HCT116 (cell line): ENCODE measurements at regions not wholly inside any gene's neighbourhood (a gene's known extent, or its start where the extent isn't known, plus 50 kb on each side); places are given as distances from the start of the nearest gene placed in this dataset.

ENCODE experiments used
- ATAC-seq: fragments of 200-7000 bp; cut with Tn5 transposase; 2 replicates; pipeline ENCODE4 v1.9.1; 2020; ENCODE audit warnings: mild to moderate bottlenecking, moderate library complexity
- BruUV-seq: library from RNA; stranded (reverse); fragments of 400-500 nt; replicated peaks from 2 replicates; lab custom pipeline; 2021; lab: Mats Ljungman, UMichigan
- CTCF ChIA-PET: fragments of 300-600 bp; sonication (Branson Sonifier 250); formaldehyde crosslinking; loops from one replicate; lab custom pipeline; 2021; ENCODE audit warnings: antibody characterized with exemption; lab: Charles Lee
- POLR2A ChIA-PET: fragments of 300-600, 350-600 bp; sonication (Branson Sonifier 250); formaldehyde crosslinking; loops from one replicate; lab custom pipeline; 2021; ENCODE audit warnings: antibody characterized with exemption; lab: Charles Lee
- RAD21 ChIA-PET, 2 experiments: fragments of 300-600 bp; sonication (Branson Sonifier 250); formaldehyde crosslinking; loops; one replicate each; lab custom pipeline; 2023; ENCODE audit warnings: low total read pairs in 2 of 2; ENCODE audit not compliant: uncharacterized antibody in 2 of 2, unreplicated experiment in 2 of 2, low non-redundant PET in 1 of 2; lab: Charles Lee
- DNase-seq: peaks from one replicate; pipeline ENCODE4 v3.0.0-alpha.2; 2010; ENCODE audit warnings: low read depth, low spot score
- H2AFZ ChIP-seq: fragments of 200-600 bp; shearing (Covaris generic), sonication (generic); 2 replicates; pipeline ENCODE4 v1.6.1; 2017; ENCODE audit warnings: low read depth, mixed run types, mixed read lengths, antibody characterized with exemption, low read length; ENCODE audit not compliant: poor library complexity, severe bottlenecking
- H3K27ac ChIP-seq: 2 replicates; pipeline ENCODE4 v1.5.1; 2012; ENCODE audit warnings: low read depth, low read length
- H3K27me3 ChIP-seq: fragments of 200-600 bp; sonication (generic); 2 replicates; pipeline ENCODE4 v1.6.1; 2016; ENCODE audit warnings: mixed run types, low read length, mixed read lengths; ENCODE audit not compliant: insufficient read depth
- H3K36me3 ChIP-seq, 2 experiments: fragments of 200-500 bp in 1 of 2; fragments of 200-600 bp in 1 of 2; sonication (Bioruptor generic) in 1 of 2; sonication (generic) in 1 of 2; 2 replicates each; pipeline versions ENCODE4 v1.5.1 to v1.6.1; 2014 to 2016; ENCODE audit warnings: low read length in 2 of 2, inconsistent platforms in 1 of 2, mixed read lengths in 1 of 2, mixed run types in 1 of 2; ENCODE audit not compliant: insufficient read depth in 2 of 2, control insufficient read depth in 1 of 2
- H3K4me1 ChIP-seq, 2 experiments: fragments of 200-600 bp in 1 of 2; sonication (generic) in 1 of 2; 2 replicates each; pipeline versions ENCODE4 v1.5.1 to v1.6.1; 2012 to 2017; ENCODE audit warnings: low read length in 2 of 2, inconsistent platforms in 1 of 2, mild to moderate bottlenecking in 1 of 2, mixed read lengths in 1 of 2, mixed run types in 1 of 2, moderate library complexity in 1 of 2; ENCODE audit not compliant: insufficient read depth in 2 of 2, control insufficient read depth in 1 of 2
- H3K4me2 ChIP-seq: fragments of 200-600 bp; sonication (generic); 2 replicates; pipeline ENCODE4 v1.6.1; 2017; ENCODE audit warnings: mixed run types, low read length, mixed read lengths
- H3K4me3 ChIP-seq, 2 experiments: fragments of 200-600 bp in 1 of 2; sonication (generic) in 1 of 2; replicated peaks in 1 of 2; 2 replicates each; pipeline ENCODE4 v1.5.1; 2011 to 2016; ENCODE audit warnings: low read length in 2 of 2, control low read depth in 1 of 2, low read depth in 1 of 2, mild to moderate bottlenecking in 1 of 2, mixed read lengths in 1 of 2, mixed run types in 1 of 2
- H3K79me2 ChIP-seq: fragments of 200-600 bp; sonication (generic); 2 replicates; pipeline ENCODE4 v1.6.1; 2017; ENCODE audit warnings: mild to moderate bottlenecking, mixed run types, low read length, moderate library complexity, mixed read lengths; ENCODE audit not compliant: insufficient read depth
- H3K9ac ChIP-seq: fragments of 200-600 bp; sonication (generic); 2 replicates; pipeline ENCODE4 v1.6.1; 2016; ENCODE audit warnings: low read length, mixed read lengths
- H3K9me2 ChIP-seq: fragments of 200-600 bp; sonication (generic), shearing (Covaris generic); 2 replicates; pipeline ENCODE4 v1.6.1; 2017; ENCODE audit warnings: mixed run types, mild to moderate bottlenecking, moderate library complexity; ENCODE audit not compliant: insufficient read depth
- H3K9me3 ChIP-seq, 2 experiments: fragments of 200-500 bp in 1 of 2; fragments of 200-600 bp in 1 of 2; sonication (Bioruptor generic) in 1 of 2; sonication (generic) in 1 of 2; 2 replicates each; pipeline ENCODE4 v1.6.1; 2014 to 2017; ENCODE audit warnings: low read length in 2 of 2, mixed read lengths in 2 of 2, inconsistent platforms in 1 of 2, low read depth in 1 of 2, mild to moderate bottlenecking in 1 of 2, mixed run types in 1 of 2, moderate library complexity in 1 of 2; ENCODE audit not compliant: control insufficient read depth in 1 of 2, insufficient read depth in 1 of 2
- H4K20me1 ChIP-seq: fragments of 200-600 bp; sonication (generic), shearing (Covaris generic); 2 replicates; pipeline ENCODE4 v1.6.1; 2017; ENCODE audit warnings: mixed run types, mild to moderate bottlenecking, moderate library complexity; ENCODE audit not compliant: insufficient read depth
- CBX3 ChIP-seq: IDR thresholded peaks from 2 replicates; pipeline ENCODE4 v1.6.1; 2012; ENCODE audit warnings: low read depth
- EZH2 ChIP-seq: fragments of 200-600 bp; sonication (generic); IDR thresholded peaks from 2 replicates; pipeline ENCODE4 v1.6.1; 2017; ENCODE audit warnings: antibody characterized with exemption, mixed run types
- FOSL1 ChIP-seq: IDR thresholded peaks from 2 replicates; pipeline ENCODE4 v1.6.1; 2012; ENCODE audit warnings: low read depth
- POLR2A ChIP-seq: IDR thresholded peaks from 2 replicates; pipeline ENCODE4 v1.7.0; 2011; ENCODE audit warnings: borderline replicate concordance; ENCODE audit not compliant: insufficient read depth, insufficient read length; ENCODE audit errors: extremely low read depth
- POLR2AphosphoS5 ChIP-seq: IDR thresholded peaks from 2 replicates; pipeline ENCODE4 v1.6.1; 2011; ENCODE audit warnings: mild to moderate bottlenecking, low read depth, low read length, moderate library complexity
- RAD21 ChIP-seq: IDR thresholded peaks from 2 replicates; pipeline ENCODE4 v1.6.1; 2012; ENCODE audit warnings: low read depth, mild to moderate bottlenecking
- SP1 ChIP-seq: IDR thresholded peaks from 2 replicates; pipeline ENCODE4 v1.6.1; 2012; ENCODE audit warnings: low read depth
- YY1 ChIP-seq: IDR thresholded peaks from 2 replicates; pipeline ENCODE4 v1.6.1; 2011; ENCODE audit warnings: low read length, low read depth, moderate library complexity, mild to moderate bottlenecking; ENCODE audit not compliant: insufficient replicate concordance; ENCODE audit errors: extremely low read depth
- ZNF274 ChIP-seq: fragments of 200-500 bp; sonication (Bioruptor generic); IDR thresholded peaks from 2 replicates; pipeline ENCODE4 v1.6.1; 2014; ENCODE audit warnings: mild to moderate bottlenecking, low read depth, low read length, inconsistent platforms
- intact Hi-C: fragments of 100-400 bp; cut with micrococcal nuclease; formaldehyde crosslinking; loops from 2 replicates; pipeline ENCODE4 v1.10.0; 2022

DNA sequence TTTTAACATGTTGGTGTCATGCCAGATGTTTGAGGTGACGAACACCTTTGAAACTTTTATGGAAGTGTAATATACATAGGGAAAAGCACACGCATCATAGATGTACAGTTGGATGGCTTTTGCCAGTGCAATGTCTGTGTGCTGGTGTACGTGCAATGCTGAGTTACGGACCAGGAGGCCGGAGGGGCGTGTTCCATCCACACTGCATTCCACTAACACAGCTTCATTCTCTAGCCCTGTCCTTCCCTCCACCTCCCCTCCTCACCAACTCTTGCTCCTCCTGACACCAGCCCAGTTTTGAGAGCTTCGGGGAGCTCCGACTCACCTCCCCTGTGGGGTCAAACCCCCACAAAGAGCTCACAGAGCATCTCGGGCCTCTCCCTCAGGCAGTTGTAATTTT lies 358.8 kb downstream of the C16orf95 start:
- no peaks in the 10 kb centered on the region for H3K9me2 ChIP-seq
- no peak overlapping the region for H3K4me2 ChIP-seq
- H4K20me1 ChIP-seq: no peaks in the 10 kb centered on the region
- peaks cover 35% of the 10 kb centered on the region for H3K27me3 ChIP-seq
- no peak overlapping the region for H3K27ac ChIP-seq
- no peak for TF ChIP-seq FOSL1
- ChIA-PET RAD21 (no interaction called here), POLR2A (no interaction called here), CTCF (no interaction called here)
- intact Hi-C loops: no loop called here
- H3K4me3 ChIP-seq: no peak overlapping the region
- H2AFZ ChIP-seq: no peak overlapping the region
- no TSS peak for BruUV-seq
- H3K9me3 ChIP-seq: peaks cover 0 to 2% of the 10 kb centered on the region in 2 experiments; a peak in 1 of 4 replicates
- H3K4me1 ChIP-seq: no peaks in the 10 kb centered on the region
- H3K79me2 ChIP-seq: no peaks in the 10 kb centered on the region
- no peak overlapping the region for H3K9ac ChIP-seq
- H3K36me3 ChIP-seq: no peaks in the 10 kb centered on the region
- ATAC-seq (no peak), DNase-seq (no peak)

GRCh38 chr16:86959091-86959651 lies 358.0 kb downstream of the C16orf95 start:
- no peak for ATAC-seq
- ChIA-PET CTCF (no interaction called here), RAD21 (no interaction called here), POLR2A (no interaction called here)
- intact Hi-C loops: no loop called here
- Histone ChIP-seq H3K9me3 (no peaks in the 10 kb centered on the region), H2AFZ (no peak overlapping the region), H3K9ac (no peak overlapping the region), H3K36me3 (no peaks in the 10 kb centered on the region), H3K4me2 (no peak overlapping the region), H3K9me2 (no peaks in the 10 kb centered on the region), H3K4me3 (no peak overlapping the region), H3K27me3 (peaks cover 35% of the 10 kb centered on the region), H3K79me2 (no peaks in the 10 kb centered on the region), H3K27ac (no peak overlapping the region), H4K20me1 (no peaks in the 10 kb centered on the region), H3K4me1 (no peaks in the 10 kb centered on the region)
- no TSS peak for BruUV-seq
- no peak for DNase-seq
- no peak for TF ChIP-seq CBX3
- TF ChIP-seq RAD21: no peak
- TF ChIP-seq POLR2AphosphoS5: no peak
- no peak for TF ChIP-seq ZNF274
- TF ChIP-seq YY1: no peak
- no peak for TF ChIP-seq POLR2A
- TF ChIP-seq SP1: no peak
- no peak for TF ChIP-seq EZH2
